A549 (cell line): ENCODE measurements at regions not wholly inside any gene's neighbourhood (a gene's known extent, or its start where the extent isn't known, plus 50 kb on each side); places are given as distances from the start of the nearest gene placed in this dataset.

Source experiments
- ATAC-seq, 2 experiments: fragments of 200-7000 bp in 1 of 2; fragments of >200 bp in 1 of 2; cut with Nextera tagmentation in 1 of 2; cut with Tn5 transposase in 1 of 2; 3 replicates each; pipeline versions ENCODE4 v1.8.0 to v1.9.1; 2018 to 2020; ENCODE audit warnings: mild to moderate bottlenecking in 1 of 2, moderate library complexity in 1 of 2
- CTCF ChIA-PET: fragments of 300-600 bp; sonication (Branson Sonifier 250); formaldehyde crosslinking; extraction: SDS; loops from one replicate; lab custom pipeline; 2021; ENCODE audit warnings: antibody characterized with exemption, inconsistent platforms; lab: Yijun Ruan, JAX
- POLR2A ChIA-PET: fragments of 350-600 bp; formaldehyde crosslinking; extraction: SDS; loops from one replicate; lab custom pipeline; 2021; ENCODE audit warnings: antibody characterized with exemption, inconsistent platforms; lab: Yijun Ruan, JAX
- DNase-seq, 2 experiments: peaks; one replicate each; pipeline versions ENCODE4 v3.0.0 to v3.0.0-alpha.2; 2011 to 2016; ENCODE audit warnings: low read depth in 1 of 2, low spot score in 1 of 2
- FAIRE-seq: peaks from 2 replicates; lab custom pipeline; 2011; peaks lifted over from hg19 to GRCh38; lab: Jason Lieb, UNC
- H3K27ac ChIP-seq, 2 experiments: fragments of >200 bp; sonication (Bioruptor Twin); formaldehyde crosslinking; 3 replicates each; pipeline ENCODE4 v1.5.1; 2016 to 2017
- H3K4me1 ChIP-seq: fragments of >200 bp; sonication (Bioruptor Twin); formaldehyde crosslinking; 3 replicates; pipeline ENCODE4 v1.6.1; 2016
- H3K4me2 ChIP-seq: fragments of >200 bp; sonication (Bioruptor Twin); formaldehyde crosslinking; 3 replicates; pipeline ENCODE4 v1.6.1; 2016
- H3K4me3 ChIP-seq: fragments of >200 bp; sonication (Bioruptor Twin); formaldehyde crosslinking; 3 replicates; pipeline ENCODE4 v1.5.1; 2016
- H3K9me3 ChIP-seq: fragments of >200 bp; sonication (Bioruptor Twin); formaldehyde crosslinking; 3 replicates; pipeline ENCODE4 v1.6.1; 2016
- BHLHE40 ChIP-seq: IDR thresholded peaks from 2 replicates; pipeline ENCODE4 v1.6.1; 2012; ENCODE audit warnings: low read depth, low read length, inconsistent platforms
- CBX8 ChIP-seq: fragments of 200-600 bp; sonication (generic); IDR thresholded peaks from 2 replicates; pipeline ENCODE4 v1.6.1; 2016
- CHD2 ChIP-seq: fragments of 150-350 bp; IDR thresholded peaks from 2 replicates; pipeline ENCODE4 v1.6.1; 2014; ENCODE audit warnings: low read length; ENCODE audit not compliant: partially characterized antibody
- CHD4 ChIP-seq: fragments of 200-600 bp; sonication (generic); IDR thresholded peaks from 2 replicates; pipeline ENCODE4 v1.6.1; 2016; ENCODE audit warnings: antibody characterized with exemption, mild to moderate bottlenecking, borderline replicate concordance
- EHMT2 ChIP-seq: fragments of 200-600 bp; sonication (generic); IDR thresholded peaks from 2 replicates; pipeline ENCODE4 v1.6.1; 2016; ENCODE audit warnings: antibody characterized with exemption, low read depth, mild to moderate bottlenecking, moderate library complexity
- EP300 ChIP-seq, 2 experiments: fragments of >200 bp; sonication (Bioruptor Twin); formaldehyde crosslinking; IDR thresholded peaks; 2 replicates in 1 of 2; 3 replicates in 1 of 2; pipeline ENCODE4 v1.6.1; 2016 to 2017
- ESRRA ChIP-seq: fragments of 150-350 bp; IDR thresholded peaks from 2 replicates; pipeline ENCODE4 v1.6.1; 2014; ENCODE audit warnings: mild to moderate bottlenecking, low read length, borderline replicate concordance
- FOXS1 ChIP-seq: fragments of 250-450 bp; sonication (Bioruptor Pico); IDR thresholded peaks from 2 replicates; pipeline ENCODE4 v1.5.0; 2020; ENCODE audit warnings: mild to moderate bottlenecking, moderate library complexity
- HEYL ChIP-seq: fragments of 250-450 bp; sonication (Bioruptor Pico); IDR thresholded peaks from 2 replicates; pipeline ENCODE4 v1.8.0; 2021; ENCODE audit warnings: mild to moderate bottlenecking, moderate library complexity
- HOXA7 ChIP-seq: fragments of 250-450 bp; sonication (Bioruptor Pico); IDR thresholded peaks from 2 replicates; pipeline ENCODE4 v1.5.0; 2020; ENCODE audit warnings: mild to moderate bottlenecking, moderate library complexity
- HOXB13 ChIP-seq: fragments of 250-450 bp; sonication (Bioruptor Pico); IDR thresholded peaks from 2 replicates; pipeline ENCODE4 v1.5.0; 2020; ENCODE audit warnings: low read depth, mild to moderate bottlenecking, moderate library complexity
- HOXB5 ChIP-seq: fragments of 250-450 bp; sonication (Bioruptor Pico); IDR thresholded peaks from 2 replicates; pipeline ENCODE4 v1.5.0; 2020; ENCODE audit warnings: mild to moderate bottlenecking, moderate library complexity
- JUN ChIP-seq, 2 experiments: fragments of >200 bp; sonication (Bioruptor Twin); formaldehyde crosslinking; IDR thresholded peaks; 2 replicates in 1 of 2; 3 replicates in 1 of 2; pipeline ENCODE4 v1.6.1; 2016 to 2017
- JUNB ChIP-seq: fragments of >200 bp; sonication (Bioruptor Twin); formaldehyde crosslinking; IDR thresholded peaks from 2 replicates; pipeline ENCODE4 v1.6.1; 2016
- MAZ ChIP-seq: fragments of 150-350 bp; IDR thresholded peaks from 2 replicates; pipeline ENCODE4 v1.6.1; 2014; ENCODE audit warnings: antibody characterized with exemption, low read depth, low read length, borderline replicate concordance
- MYC ChIP-seq: IDR thresholded peaks from 2 replicates; pipeline ENCODE4 v1.6.1; 2012; ENCODE audit warnings: mild to moderate bottlenecking, inconsistent platforms, low read length, improper control_type of control experiment, borderline replicate concordance
- NPAS2 ChIP-seq: fragments of 250-450 bp; sonication (Bioruptor Pico); IDR thresholded peaks from 2 replicates; pipeline ENCODE4 v1.8.0; 2022; ENCODE audit warnings: mild to moderate bottlenecking, moderate library complexity, borderline replicate concordance
- NR3C1 ChIP-seq: fragments of >200 bp; sonication (Bioruptor Twin); formaldehyde crosslinking; IDR thresholded peaks from 3 replicates; pipeline ENCODE4 v1.6.1; 2017
- RARB ChIP-seq: fragments of 250-450 bp; sonication (Bioruptor Pico); IDR thresholded peaks from 2 replicates; pipeline ENCODE4 v1.8.0; 2021; ENCODE audit warnings: mild to moderate bottlenecking, moderate library complexity
- RCOR1 ChIP-seq: fragments of 150-350 bp; IDR thresholded peaks from 2 replicates; pipeline ENCODE4 v1.6.1; 2014; ENCODE audit warnings: antibody characterized with exemption, low read length, low read depth
- RNF2 ChIP-seq: fragments of 200-600 bp; sonication (generic); IDR thresholded peaks from 2 replicates; pipeline ENCODE4 v1.6.1; 2016; ENCODE audit warnings: low read depth, mild to moderate bottlenecking, antibody characterized with exemption, moderate library complexity, borderline replicate concordance
- TFCP2L1 ChIP-seq: fragments of 250-450 bp; sonication (Bioruptor Pico); IDR thresholded peaks from 2 replicates; pipeline ENCODE4 v1.5.0; 2021; ENCODE audit warnings: mild to moderate bottlenecking
- TP53 ChIP-seq: fragments of 250-450 bp; sonication (Bioruptor Pico); IDR thresholded peaks from 2 replicates; pipeline ENCODE4 v1.5.0; 2021; ENCODE audit warnings: mild to moderate bottlenecking, moderate library complexity
- ZC3H11A ChIP-seq: fragments of 450-650 bp; IDR thresholded peaks from 2 replicates; pipeline ENCODE4 v1.6.1; 2014; ENCODE audit warnings: antibody characterized with exemption, mild to moderate bottlenecking
- whole genome bisulfite sequencing: methylation state at CpG from one replicate; pipeline ENCODE4 v1.1.6; 2017; ENCODE audit errors: missing lambda C conversion rate; 5-methylcytosine and 5-hydroxymethylcytosine counted together
- TF ChIP-seq, protein P1 (sequence below): fragments of >200 bp; sonication (Bioruptor Twin); formaldehyde crosslinking; IDR thresholded peaks from 2 replicates; pipeline ENCODE4 v1.6.1; 2016
- TF ChIP-seq, protein P2 (sequence below): fragments of 450-650 bp; IDR thresholded peaks from 2 replicates; pipeline ENCODE4 v1.6.1; 2014; ENCODE audit warnings: antibody characterized with exemption
- TF ChIP-seq, protein P3 (sequence below): fragments of 200-600 bp; sonication (generic); IDR thresholded peaks from 2 replicates; pipeline ENCODE4 v1.6.1; 2016; ENCODE audit warnings: antibody characterized with exemption, mild to moderate bottlenecking, moderate library complexity
- TF ChIP-seq, protein P4 (sequence below): IDR thresholded peaks from 2 replicates; pipeline ENCODE4 v1.6.1; 2012
- TF ChIP-seq, protein P5 (sequence below): fragments of 250-450 bp; sonication (Bioruptor Pico); IDR thresholded peaks from 2 replicates; pipeline ENCODE4 v1.5.0; 2020; ENCODE audit warnings: low read depth, mild to moderate bottlenecking, moderate library complexity

DNA sequence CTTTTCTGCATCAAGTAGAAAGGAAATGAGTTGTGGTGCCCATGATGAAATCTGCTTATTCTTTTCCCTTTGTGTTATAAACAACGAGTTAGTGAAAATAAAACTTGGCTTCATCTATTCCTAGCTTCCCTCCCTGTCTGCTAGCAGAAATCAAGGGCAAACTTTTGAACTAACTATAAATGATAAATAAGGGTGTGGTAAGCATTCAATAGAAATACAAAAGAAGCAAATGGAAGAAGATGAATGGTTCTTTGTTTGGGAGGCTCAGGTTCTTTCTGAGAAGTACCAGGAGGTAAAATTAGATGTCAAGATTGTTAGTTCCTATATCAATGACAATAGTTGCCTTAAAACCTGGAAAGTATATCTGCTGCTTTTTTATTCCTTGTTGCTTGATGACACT is 275.3 kb upstream of the PRR20A start (continued):
- TF ChIP-seq MAZ (no peak), RARB (CRISPR knock-in tag) (no peak), EHMT2 (no peak)
- TF ChIP-seq, protein P1, sequence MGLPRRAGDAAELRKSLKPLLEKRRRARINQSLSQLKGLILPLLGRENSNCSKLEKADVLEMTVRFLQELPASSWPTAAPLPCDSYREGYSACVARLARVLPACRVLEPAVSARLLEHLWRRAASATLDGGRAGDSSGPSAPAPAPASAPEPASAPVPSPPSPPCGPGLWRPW: no peak
- TF ChIP-seq, protein P2, sequence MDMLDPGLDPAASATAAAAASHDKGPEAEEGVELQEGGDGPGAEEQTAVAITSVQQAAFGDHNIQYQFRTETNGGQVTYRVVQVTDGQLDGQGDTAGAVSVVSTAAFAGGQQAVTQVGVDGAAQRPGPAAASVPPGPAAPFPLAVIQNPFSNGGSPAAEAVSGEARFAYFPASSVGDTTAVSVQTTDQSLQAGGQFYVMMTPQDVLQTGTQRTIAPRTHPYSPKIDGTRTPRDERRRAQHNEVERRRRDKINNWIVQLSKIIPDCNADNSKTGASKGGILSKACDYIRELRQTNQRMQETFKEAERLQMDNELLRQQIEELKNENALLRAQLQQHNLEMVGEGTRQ: no peak
- TF ChIP-seq, all 56 proteins: peak for 0

DNA sequence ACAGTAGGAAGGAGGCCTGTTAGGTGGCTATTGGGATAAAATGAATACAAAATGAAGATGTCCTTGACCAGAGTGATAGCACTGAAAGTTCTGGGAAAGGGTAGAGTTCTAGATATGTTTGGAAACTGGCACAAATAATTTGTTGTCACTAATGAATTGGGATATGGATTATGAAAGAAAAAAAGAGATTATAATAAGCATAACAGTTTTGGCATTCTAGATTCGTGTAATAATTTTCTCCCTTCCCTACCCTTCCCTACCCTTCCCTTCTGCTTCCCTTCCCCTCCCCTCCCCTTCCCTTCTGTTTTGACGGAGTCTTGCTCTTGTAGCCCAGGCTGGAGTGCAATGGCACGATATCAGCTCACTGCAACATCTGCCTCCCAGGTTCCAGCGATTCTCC is 271.0 kb upstream of the PRR20A start:
- Histone ChIP-seq H3K4me2 (no peak overlapping the region), H3K4me3 (no peak overlapping the region), H3K27ac (no peak overlapping the region), H3K4me1 (no peaks in the 10 kb centered on the region), H3K9me3 (no peaks in the 10 kb centered on the region)
- FAIRE-seq (no peak), DNase-seq (no peak), ATAC-seq (no peak)
- TF ChIP-seq TP53 (no peak), TFCP2L1 (no peak), HOXB13 (CRISPR knock-in tag) (no peak), CHD4 (no peak), RCOR1 (no peak), ESRRA (no peak), RNF2 (no peak), CBX8 (no peak), MAZ (no peak), JUN (IDR thresholded peaks at IDR 0.05) (no peak), JUNB (no peak), CHD2 (no peak), HOXA7 (CRISPR knock-in tag) (no peak)
- POLR2A ChIA-PET: no interaction called here
- CTCF ChIA-PET: no interaction called here
- WGBS: 14% methylated on average over 2 of the region's 4 CpGs

DNA sequence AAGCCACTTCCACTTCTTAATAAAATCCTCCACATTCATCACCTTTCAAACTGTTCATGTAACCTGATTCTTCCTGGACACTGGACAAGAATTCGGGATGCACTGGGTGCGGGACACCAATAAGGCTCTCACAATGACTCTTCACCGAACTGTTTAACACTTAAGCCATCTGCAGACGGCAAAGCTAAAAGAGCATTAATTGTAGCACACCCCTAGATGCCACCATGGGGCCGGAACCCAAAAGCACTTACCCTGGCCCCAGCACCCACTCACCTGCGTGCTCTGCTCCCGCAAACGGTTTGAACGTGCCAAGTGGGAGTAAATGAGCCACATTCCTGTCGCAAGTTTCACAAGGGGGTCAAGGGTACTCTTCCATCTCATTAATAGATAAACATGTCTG is 254.3 kb upstream of the PRR20A start:
- Histone ChIP-seq H3K9me3 (no peaks in the 10 kb centered on the region), H3K4me1 (no peaks in the 10 kb centered on the region), H3K27ac (no peak overlapping the region), H3K4me3 (no peak overlapping the region), H3K4me2 (no peak overlapping the region)
- no peak for TF ChIP-seq NPAS2 (CRISPR knock-in tag)
- TF ChIP-seq MYC: no peak
- TF ChIP-seq HOXB5 (CRISPR knock-in tag): no peak
- no peak for TF ChIP-seq HEYL (CRISPR knock-in tag)
- TF ChIP-seq CHD2: no peak
- TF ChIP-seq, protein P3, sequence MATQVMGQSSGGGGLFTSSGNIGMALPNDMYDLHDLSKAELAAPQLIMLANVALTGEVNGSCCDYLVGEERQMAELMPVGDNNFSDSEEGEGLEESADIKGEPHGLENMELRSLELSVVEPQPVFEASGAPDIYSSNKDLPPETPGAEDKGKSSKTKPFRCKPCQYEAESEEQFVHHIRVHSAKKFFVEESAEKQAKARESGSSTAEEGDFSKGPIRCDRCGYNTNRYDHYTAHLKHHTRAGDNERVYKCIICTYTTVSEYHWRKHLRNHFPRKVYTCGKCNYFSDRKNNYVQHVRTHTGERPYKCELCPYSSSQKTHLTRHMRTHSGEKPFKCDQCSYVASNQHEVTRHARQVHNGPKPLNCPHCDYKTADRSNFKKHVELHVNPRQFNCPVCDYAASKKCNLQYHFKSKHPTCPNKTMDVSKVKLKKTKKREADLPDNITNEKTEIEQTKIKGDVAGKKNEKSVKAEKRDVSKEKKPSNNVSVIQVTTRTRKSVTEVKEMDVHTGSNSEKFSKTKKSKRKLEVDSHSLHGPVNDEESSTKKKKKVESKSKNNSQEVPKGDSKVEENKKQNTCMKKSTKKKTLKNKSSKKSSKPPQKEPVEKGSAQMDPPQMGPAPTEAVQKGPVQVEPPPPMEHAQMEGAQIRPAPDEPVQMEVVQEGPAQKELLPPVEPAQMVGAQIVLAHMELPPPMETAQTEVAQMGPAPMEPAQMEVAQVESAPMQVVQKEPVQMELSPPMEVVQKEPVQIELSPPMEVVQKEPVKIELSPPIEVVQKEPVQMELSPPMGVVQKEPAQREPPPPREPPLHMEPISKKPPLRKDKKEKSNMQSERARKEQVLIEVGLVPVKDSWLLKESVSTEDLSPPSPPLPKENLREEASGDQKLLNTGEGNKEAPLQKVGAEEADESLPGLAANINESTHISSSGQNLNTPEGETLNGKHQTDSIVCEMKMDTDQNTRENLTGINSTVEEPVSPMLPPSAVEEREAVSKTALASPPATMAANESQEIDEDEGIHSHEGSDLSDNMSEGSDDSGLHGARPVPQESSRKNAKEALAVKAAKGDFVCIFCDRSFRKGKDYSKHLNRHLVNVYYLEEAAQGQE: no peak
- no peak for TF ChIP-seq EP300 (IDR thresholded peaks at IDR 0.05)
- TF ChIP-seq BHLHE40: no peak
- no peak for TF ChIP-seq FOXS1 (CRISPR knock-in tag)
- TF ChIP-seq NR3C1: no peak
- TF ChIP-seq, protein P4, sequence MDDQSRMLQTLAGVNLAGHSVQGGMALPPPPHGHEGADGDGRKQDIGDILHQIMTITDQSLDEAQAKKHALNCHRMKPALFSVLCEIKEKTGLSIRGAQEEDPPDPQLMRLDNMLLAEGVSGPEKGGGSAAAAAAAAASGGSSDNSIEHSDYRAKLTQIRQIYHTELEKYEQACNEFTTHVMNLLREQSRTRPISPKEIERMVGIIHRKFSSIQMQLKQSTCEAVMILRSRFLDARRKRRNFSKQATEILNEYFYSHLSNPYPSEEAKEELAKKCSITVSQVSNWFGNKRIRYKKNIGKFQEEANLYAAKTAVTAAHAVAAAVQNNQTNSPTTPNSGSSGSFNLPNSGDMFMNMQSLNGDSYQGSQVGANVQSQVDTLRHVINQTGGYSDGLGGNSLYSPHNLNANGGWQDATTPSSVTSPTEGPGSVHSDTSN: no peak
- TF ChIP-seq, protein P5, sequence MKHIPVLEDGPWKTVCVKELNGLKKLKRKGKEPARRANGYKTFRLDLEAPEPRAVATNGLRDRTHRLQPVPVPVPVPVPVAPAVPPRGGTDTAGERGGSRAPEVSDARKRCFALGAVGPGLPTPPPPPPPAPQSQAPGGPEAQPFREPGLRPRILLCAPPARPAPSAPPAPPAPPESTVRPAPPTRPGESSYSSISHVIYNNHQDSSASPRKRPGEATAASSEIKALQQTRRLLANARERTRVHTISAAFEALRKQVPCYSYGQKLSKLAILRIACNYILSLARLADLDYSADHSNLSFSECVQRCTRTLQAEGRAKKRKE (CRISPR knock-in tag): no peak
- no peak for TF ChIP-seq ZC3H11A
- no peak for TF ChIP-seq TFCP2L1
- DNase-seq: no peak
- WGBS: 48% methylated on average over 10 of the region's 10 CpGs
- CTCF ChIA-PET: no interaction called here
- no peak for ATAC-seq
- FAIRE-seq: no peak
- POLR2A ChIA-PET: no interaction called here
